AG04450 (cell line): ENCODE measurements at regions not wholly inside any gene's neighbourhood (a gene's known extent, or its start where the extent isn't known, plus 50 kb on each side); places are given as distances from the start of the nearest gene placed in this dataset.

Source experiments
- CTCF ChIA-PET: fragments of 300-600, 350-600 bp; formaldehyde crosslinking; extraction: SDS; loops from one replicate; lab custom pipeline; 2022; ENCODE audit warnings: antibody characterized with exemption, inconsistent platforms; lab: Charles Lee
- POLR2A ChIA-PET: fragments of 350-600 bp; formaldehyde crosslinking; extraction: SDS; loops from one replicate; lab custom pipeline; 2021; ENCODE audit warnings: antibody characterized with exemption, inconsistent platforms; lab: Yijun Ruan, JAX
- DNase-seq: peaks from one replicate; pipeline ENCODE4 v3.0.0-alpha.2; 2011; ENCODE audit warnings: low read depth, low spot score
- H3K27ac ChIP-seq: one replicate; pipeline ENCODE4 v1.5.1; 2012; ENCODE audit warnings: low read depth, low read length, control low read depth
- H3K27me3 ChIP-seq: one replicate; pipeline ENCODE4 v1.6.0; 2012; ENCODE audit warnings: low read length; ENCODE audit not compliant: control insufficient read depth, insufficient read depth
- H3K4me3 ChIP-seq: 2 replicates; pipeline ENCODE4 v1.5.1; 2011; ENCODE audit warnings: mild to moderate bottlenecking, low read depth, low read length, control low read depth
- H3K9me3 ChIP-seq: 2 replicates; pipeline ENCODE4 v1.5.1; 2012; ENCODE audit warnings: low read length; ENCODE audit not compliant: control insufficient read depth, insufficient read depth
- TF ChIP-seq, protein P1 (sequence below): IDR thresholded peaks from 2 replicates; pipeline ENCODE4 v1.5.1; 2011; ENCODE audit warnings: low read depth, low read length, control low read depth, inconsistent platforms

DNA sequence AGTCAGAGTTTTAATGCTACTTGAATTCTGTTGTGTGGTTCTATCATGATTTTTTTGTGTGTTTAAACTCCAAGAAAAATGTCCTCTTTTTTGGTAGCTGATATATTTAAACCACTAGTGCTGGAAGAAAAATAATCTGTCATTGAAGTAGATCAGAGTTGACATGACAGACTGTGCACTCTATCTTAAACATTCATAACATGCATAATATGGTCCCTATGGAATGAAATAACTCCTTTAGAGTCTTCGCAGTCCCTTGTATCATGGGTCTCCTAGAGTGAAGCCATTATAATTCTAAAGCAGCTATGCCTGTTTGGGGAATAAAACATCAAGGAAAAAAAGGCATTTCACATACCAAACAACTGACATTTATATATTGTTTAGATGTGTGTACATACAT lies 282.7 kb upstream of the CITED2 start:
- no peak for DNase-seq
- POLR2A ChIA-PET = no interaction called here
- TF ChIP-seq, protein P1, sequence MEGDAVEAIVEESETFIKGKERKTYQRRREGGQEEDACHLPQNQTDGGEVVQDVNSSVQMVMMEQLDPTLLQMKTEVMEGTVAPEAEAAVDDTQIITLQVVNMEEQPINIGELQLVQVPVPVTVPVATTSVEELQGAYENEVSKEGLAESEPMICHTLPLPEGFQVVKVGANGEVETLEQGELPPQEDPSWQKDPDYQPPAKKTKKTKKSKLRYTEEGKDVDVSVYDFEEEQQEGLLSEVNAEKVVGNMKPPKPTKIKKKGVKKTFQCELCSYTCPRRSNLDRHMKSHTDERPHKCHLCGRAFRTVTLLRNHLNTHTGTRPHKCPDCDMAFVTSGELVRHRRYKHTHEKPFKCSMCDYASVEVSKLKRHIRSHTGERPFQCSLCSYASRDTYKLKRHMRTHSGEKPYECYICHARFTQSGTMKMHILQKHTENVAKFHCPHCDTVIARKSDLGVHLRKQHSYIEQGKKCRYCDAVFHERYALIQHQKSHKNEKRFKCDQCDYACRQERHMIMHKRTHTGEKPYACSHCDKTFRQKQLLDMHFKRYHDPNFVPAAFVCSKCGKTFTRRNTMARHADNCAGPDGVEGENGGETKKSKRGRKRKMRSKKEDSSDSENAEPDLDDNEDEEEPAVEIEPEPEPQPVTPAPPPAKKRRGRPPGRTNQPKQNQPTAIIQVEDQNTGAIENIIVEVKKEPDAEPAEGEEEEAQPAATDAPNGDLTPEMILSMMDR = no peak
- Histone ChIP-seq H3K27ac (no peak overlapping the region), H3K4me3 (no peak overlapping the region), H3K27me3 (no peaks in the 10 kb centered on the region), H3K9me3 (no peaks in the 10 kb centered on the region)
- CTCF ChIA-PET = no interaction called here

DNA sequence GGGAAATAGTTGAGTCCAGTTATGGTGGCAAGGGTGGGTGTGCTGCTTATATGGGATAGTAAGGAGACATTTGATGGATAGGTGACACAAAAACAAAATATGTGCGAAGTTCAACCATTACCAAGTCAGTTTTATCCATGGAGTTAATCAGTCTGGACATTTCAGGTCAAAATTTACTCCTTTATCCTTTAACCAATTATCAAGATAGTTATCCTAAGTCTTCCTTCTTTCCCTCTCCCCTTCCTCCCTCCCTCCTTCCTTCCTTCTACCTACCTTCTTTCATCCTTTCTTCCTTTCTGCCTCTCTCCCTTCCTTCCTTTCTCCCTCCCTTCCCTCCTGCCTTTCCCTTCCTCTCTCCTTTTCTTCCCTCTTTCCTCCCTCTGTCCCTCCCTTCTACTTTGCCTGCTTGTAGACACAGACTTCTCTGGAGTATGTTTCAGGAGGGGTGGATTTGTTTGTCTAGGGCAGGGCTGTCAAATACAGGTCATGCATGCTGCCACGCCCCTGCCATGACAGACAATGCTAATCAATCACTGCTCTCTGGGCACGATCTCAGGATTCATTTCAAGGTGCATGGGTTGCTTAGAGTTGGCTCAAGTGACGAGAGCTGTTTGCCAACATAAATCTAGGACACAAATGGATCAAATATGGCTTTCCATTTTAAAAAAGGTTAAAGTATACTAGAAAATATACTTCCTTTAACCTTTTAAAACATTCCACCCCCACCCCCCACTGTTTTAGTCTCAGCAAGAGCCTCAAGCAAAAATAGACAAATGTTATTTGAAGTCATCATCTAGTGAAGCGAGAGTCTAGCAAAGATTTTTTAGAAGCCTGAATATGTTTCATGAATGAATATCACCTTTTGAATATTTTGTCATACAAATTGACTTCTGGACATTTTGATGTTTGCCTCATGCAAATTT lies 281.6 kb upstream of the CITED2 start:
- TF ChIP-seq, protein P1 = no peak
- Histone ChIP-seq H3K9me3 (no peaks in the 10 kb centered on the region), H3K27me3 (no peaks in the 10 kb centered on the region), H3K4me3 (no peak overlapping the region), H3K27ac (no peak overlapping the region)
- ChIA-PET CTCF (no interaction called here), POLR2A (no interaction called here)
- no peak for DNase-seq

DNA sequence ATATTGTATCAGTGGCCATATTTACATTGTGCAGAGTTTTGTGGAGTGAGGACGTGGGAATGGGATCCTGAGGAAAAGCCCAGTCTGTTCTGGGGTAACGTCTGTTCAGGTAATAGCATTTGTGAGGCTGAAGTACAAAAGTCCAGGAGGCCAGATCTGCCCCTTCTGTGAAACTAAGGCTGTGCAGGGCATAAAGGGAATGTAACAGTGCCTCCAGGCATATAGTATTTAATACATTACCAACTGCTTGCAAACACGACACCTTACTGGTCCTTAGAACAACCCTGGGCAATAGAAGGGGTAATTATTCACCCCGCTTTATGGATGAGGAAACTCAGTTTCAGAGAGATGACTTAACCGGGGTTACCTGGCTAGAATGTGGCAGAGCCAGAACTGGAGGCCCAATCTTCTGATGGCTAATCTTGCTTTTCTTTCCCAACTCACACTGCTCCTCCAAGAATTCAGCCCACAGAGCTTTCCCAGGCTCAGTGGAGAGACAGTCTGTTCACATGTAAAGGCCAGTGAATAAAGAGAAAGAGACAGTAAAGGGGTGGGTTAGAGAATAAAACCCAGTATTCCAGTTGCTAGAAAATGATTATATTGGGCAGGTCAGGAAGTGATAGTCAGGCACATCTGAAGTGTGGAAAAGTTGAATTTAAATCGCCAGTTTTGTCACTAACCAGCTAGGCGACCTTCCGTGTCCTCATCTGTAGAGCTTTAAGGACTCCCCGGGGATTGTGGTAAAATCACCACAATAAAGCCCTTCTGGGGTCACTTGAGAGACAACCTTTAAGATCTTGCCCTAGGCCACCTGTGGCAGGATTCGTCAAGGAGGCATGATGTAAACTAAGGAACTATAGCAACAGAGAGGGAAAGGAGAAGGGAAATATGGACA lies 280.7 kb upstream of the CITED2 start:
- Histone ChIP-seq H3K4me3 (no peak overlapping the region), H3K27ac (no peak overlapping the region), H3K9me3 (no peaks in the 10 kb centered on the region), H3K27me3 (no peaks in the 10 kb centered on the region)
- no peak for DNase-seq
- ChIA-PET POLR2A (no interaction called here), CTCF (no interaction called here)
- TF ChIP-seq, protein P1 = no peak

DNA sequence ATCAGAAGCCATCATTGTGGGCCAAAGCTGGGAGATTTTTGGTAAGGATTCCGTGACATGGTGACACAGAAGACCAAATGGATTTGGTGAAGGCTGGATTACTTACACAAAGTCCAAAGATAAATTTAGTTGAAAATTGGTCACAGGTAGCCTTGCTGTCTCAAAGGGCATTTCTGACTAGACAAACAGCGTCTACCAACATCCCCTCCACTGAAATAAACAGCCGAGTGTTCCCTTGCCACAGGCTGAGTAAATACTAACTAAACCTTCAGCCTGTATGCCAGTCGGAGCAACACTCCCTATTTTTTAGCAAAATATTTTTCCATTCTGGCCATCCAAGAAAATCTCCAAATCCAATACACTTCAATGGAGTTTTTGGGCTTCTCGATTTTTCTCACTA lies 279.9 kb upstream of the CITED2 start:
- DNase-seq = no peak
- ChIA-PET POLR2A (no interaction called here), CTCF (no interaction called here)
- Histone ChIP-seq H3K4me3 (no peak overlapping the region), H3K9me3 (no peaks in the 10 kb centered on the region), H3K27me3 (no peaks in the 10 kb centered on the region), H3K27ac (no peak overlapping the region)
- TF ChIP-seq, protein P1 = no peak
